Testis (tissue), 2 donors: ENCODE measurements at regions not wholly inside any gene's neighbourhood (a gene's known extent, or its start where the extent isn't known, plus 50 kb on each side); places are given as distances from the start of the nearest gene placed in this dataset.
"Not testable (repeated sequence)": the region's sequence is repeated elsewhere in the genome, so short reads cannot be mapped to it uniquely, and the experiment has no call there.

Source experiments
- DNase-seq: peaks from one replicate; pipeline ENCODE4 v3.0.0-alpha.2; 2019
- H3K27ac ChIP-seq, 2 donors: fragments of 200-600 bp; sonication (generic); one replicate each; pipeline ENCODE4 v1.5.1; 2019
- H3K27me3 ChIP-seq: fragments of 200-600 bp; sonication (generic); one replicate; pipeline ENCODE4 v1.5.1; 2019
- H3K36me3 ChIP-seq: fragments of 200-600 bp; sonication (generic); one replicate; pipeline ENCODE4 v1.5.1; 2017; ENCODE audit warnings: low read depth; ENCODE audit errors: missing control alignments
- H3K4me1 ChIP-seq: fragments of 200-600 bp; sonication (generic); one replicate; pipeline ENCODE4 v1.5.1; 2019
- H3K4me3 ChIP-seq, 2 donors: fragments of 200-600 bp; sonication (generic); one replicate each; pipeline ENCODE4 v1.5.1; 2017 to 2019
- H3K9me3 ChIP-seq: fragments of 200-600 bp; sonication (generic); one replicate; pipeline ENCODE4 v1.5.1; 2017
- CTCF ChIP-seq, 3 experiments: fragments of 450-650 bp in 2 of 3; fragments of 200-600 bp in 1 of 3; sonication (generic) in 1 of 3; IDR thresholded peaks; one replicate each; pipeline ENCODE4 v1.5.1; 2016 to 2019; ENCODE audit warnings: antibody characterized with exemption in 3 of 3, mild to moderate bottlenecking in 2 of 3, moderate library complexity in 1 of 3
- POLR2A ChIP-seq: fragments of 450-650 bp; IDR thresholded peaks from one replicate; pipeline ENCODE4 v1.6.1; 2017; ENCODE audit warnings: antibody characterized with exemption, mild to moderate bottlenecking, moderate library complexity
- WGBS, 2 donors: methylation state at CpG; one replicate each; pipeline ENCODE4 v1.1.5; 2018; 5-methylcytosine and 5-hydroxymethylcytosine counted together
- intact Hi-C: fragments of 100-400 bp; cut with DNase I; formaldehyde crosslinking; loops from one replicate; pipeline ENCODE4 v1.15.1; 2023; ENCODE audit warnings: low total_unique reads

- H3K27ac ChIP-seq, result no peak overlapping the region
- no peaks in the 10 kb centered on the region for H3K9me3 ChIP-seq
- DNase-seq, result no peak
- TF ChIP-seq POLR2A (no peak), CTCF (IDR thresholded peaks at IDR 0.05) (no peak)
- no peaks in the 10 kb centered on the region for H3K36me3 ChIP-seq
- no peaks in the 10 kb centered on the region for H3K27me3 ChIP-seq
- intact Hi-C loops, result no loop called here
- H3K4me3 ChIP-seq, result no peak overlapping the region
- no peaks in the 10 kb centered on the region for H3K4me1 ChIP-seq
Measured at GRCh38 chr6:147689398-147689797, 180.9 kb downstream of the SAMD5 start.

- Histone ChIP-seq H3K36me3 (no peaks in the 10 kb centered on the region), H3K4me1 (no peaks in the 10 kb centered on the region), H3K27ac (no peak overlapping the region), H3K27me3 (no peaks in the 10 kb centered on the region), H3K9me3 (no peaks in the 10 kb centered on the region), H3K4me3 (no peak overlapping the region)
- TF ChIP-seq POLR2A, result no peak
- no peak for TF ChIP-seq CTCF (IDR thresholded peaks at IDR 0.05)
- WGBS, 2 donors, result 30 to 31% methylated on average over 2 of the region's 2 CpGs
- no peak for DNase-seq
- intact Hi-C loops, result no loop called here
Measured at GRCh38 chr6:147691446-147691845, 183.0 kb downstream of the SAMD5 start.

GRCh38 chr6:147693181-147693580 lies 184.7 kb downstream of the SAMD5 start:
- no peaks in the 10 kb centered on the region for H3K9me3 ChIP-seq
- H3K27ac ChIP-seq, result no peak overlapping the region
- WGBS, 2 donors, result 83 to 85% methylated on average over 6 of the region's 6 CpGs
- intact Hi-C loops, result no loop called here
- H3K4me1 ChIP-seq, result no peaks in the 10 kb centered on the region
- DNase-seq, result no peak
- TF ChIP-seq POLR2A, result no peak
- no peaks in the 10 kb centered on the region for H3K36me3 ChIP-seq
- no peak overlapping the region for H3K4me3 ChIP-seq
- no peaks in the 10 kb centered on the region for H3K27me3 ChIP-seq

GRCh38 chr6:147694556-147694955 lies 186.1 kb downstream of the SAMD5 start:
- H3K4me1 ChIP-seq, H3K27me3 ChIP-seq, DNase-seq, H3K4me3 ChIP-seq, H3K36me3 ChIP-seq, intact Hi-C loops, H3K9me3 ChIP-seq, H3K27ac ChIP-seq: not testable (repeated sequence)
- WGBS, 2 donors, result 63 to 69% methylated on average over 3 of the region's 3 CpGs

GRCh38 chr6:147695819-147696218 lies 187.3 kb downstream of the SAMD5 start:
- intact Hi-C loops, result no loop called here
- no peak for TF ChIP-seq CTCF (IDR thresholded peaks at IDR 0.05)
- TF ChIP-seq POLR2A, result no peak
- H3K4me1 ChIP-seq, result peaks cover 7% of the 10 kb centered on the region
- H3K36me3 ChIP-seq, result no peaks in the 10 kb centered on the region
- H3K27ac ChIP-seq, result no peak overlapping the region
- H3K9me3 ChIP-seq, result no peaks in the 10 kb centered on the region
- no peak overlapping the region for H3K4me3 ChIP-seq
- no peak for DNase-seq
- no peaks in the 10 kb centered on the region for H3K27me3 ChIP-seq
- 43 to 85% methylated on average over 1 of the region's 1 CpG for WGBS, 2 donors

- Histone ChIP-seq H3K27me3 (no peaks in the 10 kb centered on the region), H3K4me1 (peaks cover 7% of the 10 kb centered on the region), H3K36me3 (no peaks in the 10 kb centered on the region), H3K4me3 (no peak overlapping the region), H3K9me3 (no peaks in the 10 kb centered on the region), H3K27ac (no peak overlapping the region)
- no peak for DNase-seq
- no peak for TF ChIP-seq POLR2A
- 84 to 85% methylated on average over 2 of the region's 2 CpGs for WGBS, 2 donors
- intact Hi-C loops, result no loop called here
Measured at GRCh38 chr6:147699140-147699539, 190.7 kb downstream of the SAMD5 start.
